ENCODE measurements at regions not wholly inside any gene's neighbourhood (a gene's known extent, or its start where the extent isn't known, plus 50 kb on each side); places are given as distances from the start of the nearest gene placed in this dataset.

DNA sequence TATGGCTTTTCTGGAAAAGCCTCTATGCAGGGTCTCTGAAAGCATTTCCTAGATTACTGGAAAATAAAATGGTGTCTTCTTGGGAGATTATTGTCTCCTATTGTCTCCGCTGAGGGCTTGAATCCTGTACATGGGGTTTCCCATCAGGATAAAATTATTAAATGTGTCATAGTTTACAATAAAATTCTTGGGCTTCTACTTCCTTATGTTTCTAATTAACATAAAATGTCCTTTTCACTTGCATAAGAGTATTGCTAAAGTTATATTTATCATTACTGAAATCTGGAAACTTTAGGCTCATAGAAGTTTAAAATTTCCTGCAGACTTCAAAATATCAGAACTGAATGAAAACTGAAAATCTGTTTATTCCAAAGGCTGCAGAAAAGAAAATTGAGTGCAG lies 595.5 kb upstream of the AGTR1 start:
- H3K27me3 ChIP-seq: no peaks in the 10 kb centered on the region
- H3K27ac ChIP-seq: no peak overlapping the region
- no peaks in the 10 kb centered on the region for H3K36me3 ChIP-seq
- WGBS, 4 donors: 92 to 100% (median 94%) methylated on average over 1 of the region's 1 CpG
- intact Hi-C loops (cut with DNase I): no loop called here
- H3K4me1 ChIP-seq: no peaks in the 10 kb centered on the region
- DNase-seq (no peak), ATAC-seq (no peak)
- no peak overlapping the region for H3K4me3 ChIP-seq
- TF ChIP-seq POLR2A (IDR thresholded peaks at IDR 0.05): no peak
- TF ChIP-seq, protein P1, sequence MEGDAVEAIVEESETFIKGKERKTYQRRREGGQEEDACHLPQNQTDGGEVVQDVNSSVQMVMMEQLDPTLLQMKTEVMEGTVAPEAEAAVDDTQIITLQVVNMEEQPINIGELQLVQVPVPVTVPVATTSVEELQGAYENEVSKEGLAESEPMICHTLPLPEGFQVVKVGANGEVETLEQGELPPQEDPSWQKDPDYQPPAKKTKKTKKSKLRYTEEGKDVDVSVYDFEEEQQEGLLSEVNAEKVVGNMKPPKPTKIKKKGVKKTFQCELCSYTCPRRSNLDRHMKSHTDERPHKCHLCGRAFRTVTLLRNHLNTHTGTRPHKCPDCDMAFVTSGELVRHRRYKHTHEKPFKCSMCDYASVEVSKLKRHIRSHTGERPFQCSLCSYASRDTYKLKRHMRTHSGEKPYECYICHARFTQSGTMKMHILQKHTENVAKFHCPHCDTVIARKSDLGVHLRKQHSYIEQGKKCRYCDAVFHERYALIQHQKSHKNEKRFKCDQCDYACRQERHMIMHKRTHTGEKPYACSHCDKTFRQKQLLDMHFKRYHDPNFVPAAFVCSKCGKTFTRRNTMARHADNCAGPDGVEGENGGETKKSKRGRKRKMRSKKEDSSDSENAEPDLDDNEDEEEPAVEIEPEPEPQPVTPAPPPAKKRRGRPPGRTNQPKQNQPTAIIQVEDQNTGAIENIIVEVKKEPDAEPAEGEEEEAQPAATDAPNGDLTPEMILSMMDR (IDR thresholded peaks at IDR 0.05): no peak
- no peaks in the 10 kb centered on the region for H3K9me3 ChIP-seq

DNA sequence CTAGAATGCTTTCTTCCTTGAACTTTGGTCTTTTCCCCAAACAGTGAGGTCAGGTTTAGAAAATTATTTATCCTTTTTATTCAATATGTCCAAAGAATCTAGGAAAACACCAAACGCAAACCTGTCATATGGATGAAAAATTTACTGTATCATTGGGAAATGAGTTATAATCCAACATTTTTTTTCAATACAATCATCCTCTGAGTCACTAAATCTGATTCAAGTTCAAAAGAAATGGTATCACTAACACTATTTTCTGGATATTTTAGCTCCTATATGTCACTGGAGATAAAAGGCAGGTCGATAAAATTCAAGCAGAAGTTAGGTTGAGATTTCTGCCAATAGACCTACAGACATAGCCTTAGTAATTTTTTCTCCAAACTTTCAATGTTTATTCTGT lies 591.6 kb upstream of the AGTR1 start:
- Histone ChIP-seq H3K9me3 (peaks cover 0 to 3% (median 0%) of the 10 kb centered on the region in 12 donors), H3K27ac (no peak overlapping the region), H3K4me3 (no peak overlapping the region), H3K4me1 (no peaks in the 10 kb centered on the region), H3K27me3 (no peaks in the 10 kb centered on the region), H3K36me3 (no peaks in the 10 kb centered on the region)
- intact Hi-C loops (cut with DNase I): no loop called here
- ATAC-seq (no peak), DNase-seq (no peak)
- TF ChIP-seq, protein P1 (IDR thresholded peaks at IDR 0.05): no peak
- TF ChIP-seq POLR2A (IDR thresholded peaks at IDR 0.05): no peak
- WGBS, 4 donors: 78 to 84% (median 83%) methylated on average over 2 of the region's 2 CpGs

DNA sequence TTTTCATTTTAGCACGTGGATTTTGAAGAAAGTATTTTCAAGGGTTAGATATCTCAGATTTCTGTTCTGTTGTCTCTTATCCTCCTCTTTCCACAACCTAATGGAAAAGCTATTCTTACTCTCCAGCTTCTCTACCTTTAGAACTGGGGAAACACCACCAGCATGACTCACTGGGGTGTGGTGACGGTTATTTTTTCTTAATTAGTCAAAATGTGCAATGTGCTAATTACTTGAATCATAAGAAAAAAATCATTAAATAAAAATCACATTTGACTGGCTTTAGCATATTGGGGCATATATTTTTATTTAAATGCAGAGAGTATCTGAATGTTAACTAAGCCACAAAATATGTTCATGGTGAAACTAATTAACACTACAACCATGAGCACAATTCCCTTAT lies 570.7 kb upstream of the AGTR1 start:
- 51 to 61% (median 59%) methylated on average over 2 of the region's 2 CpGs for WGBS, 4 donors
- H3K4me1 ChIP-seq: no peaks in the 10 kb centered on the region
- H3K4me3 ChIP-seq: no peak overlapping the region
- H3K27ac ChIP-seq: no peak overlapping the region
- DNase-seq: no peak
- no peaks in the 10 kb centered on the region for H3K36me3 ChIP-seq
- intact Hi-C loops (cut with DNase I): no loop called here
- H3K9me3 ChIP-seq: no peaks in the 10 kb centered on the region
- TF ChIP-seq, protein P1 (IDR thresholded peaks at IDR 0.05): no peak
- TF ChIP-seq POLR2A (IDR thresholded peaks at IDR 0.05): no peak
- ATAC-seq: no peak
- no peaks in the 10 kb centered on the region for H3K27me3 ChIP-seq

DNA sequence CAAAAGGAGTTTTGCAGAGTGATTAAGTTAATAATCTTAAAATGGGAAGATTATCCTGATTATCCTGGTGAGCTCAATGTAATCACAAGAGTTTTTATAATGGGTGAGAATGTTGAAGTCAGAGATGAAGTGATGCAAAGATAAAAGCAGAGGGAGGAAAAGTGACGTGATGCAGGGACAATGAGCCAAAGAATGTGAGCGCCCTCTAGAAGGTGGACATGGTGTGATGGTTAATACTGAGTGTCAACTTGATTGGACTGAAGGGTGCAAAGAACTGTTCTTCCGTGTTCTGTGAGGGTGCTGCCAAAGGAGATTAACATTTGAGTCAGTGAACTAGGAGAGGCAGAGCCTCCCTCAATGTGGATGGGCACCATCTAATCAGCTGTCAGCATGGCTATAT lies 569.6 kb upstream of the AGTR1 start:
- DNase-seq (no peak), ATAC-seq (no peak)
- Histone ChIP-seq H3K36me3 (no peaks in the 10 kb centered on the region), H3K4me3 (no peak overlapping the region), H3K4me1 (no peaks in the 10 kb centered on the region), H3K9me3 (no peaks in the 10 kb centered on the region), H3K27ac (no peak overlapping the region), H3K27me3 (no peaks in the 10 kb centered on the region)
- intact Hi-C loops (cut with DNase I): no loop called here
- TF ChIP-seq, protein P1 (IDR thresholded peaks at IDR 0.05): no peak
- no peak for TF ChIP-seq POLR2A (IDR thresholded peaks at IDR 0.05)
- 27 to 48% (median 43%) methylated on average over 3 of the region's 3 CpGs for WGBS, 4 donors
